Fibroblast of lung (primary cell): ENCODE measurements at regions not wholly inside any gene's neighbourhood (a gene's known extent, or its start where the extent isn't known, plus 50 kb on each side); places are given as distances from the start of the nearest gene placed in this dataset.

Experiments used
- DNase-seq, 2 donors: peaks; one replicate each; pipeline versions ENCODE4 v3.0.0 to v3.0.0-alpha.2; 2010; ENCODE audit warnings: low read depth in 2 of 2
- H2AFZ ChIP-seq: 2 replicates; pipeline ENCODE4 v1.5.1; 2012; ENCODE audit warnings: low read length, control low read depth, inconsistent platforms
- H3K27ac ChIP-seq: 2 replicates; pipeline ENCODE4 v1.5.1; 2011; ENCODE audit warnings: low read length, control low read depth; ENCODE audit not compliant: insufficient read depth
- H3K27me3 ChIP-seq: 2 replicates; pipeline ENCODE4 v1.5.1; 2011; ENCODE audit warnings: mild to moderate bottlenecking, low read length; ENCODE audit not compliant: control insufficient read depth, insufficient read depth
- H3K36me3 ChIP-seq: 2 replicates; pipeline ENCODE4 v1.5.1; 2011; ENCODE audit warnings: low read length; ENCODE audit not compliant: control insufficient read depth, insufficient read depth
- H3K4me1 ChIP-seq: 2 replicates; pipeline ENCODE4 v1.5.1; 2011; ENCODE audit warnings: low read length; ENCODE audit not compliant: control insufficient read depth, insufficient read depth; ENCODE audit errors: extremely low read depth
- H3K4me2 ChIP-seq: 2 replicates; pipeline ENCODE4 v1.5.1; 2011; ENCODE audit warnings: low read length, control low read depth; ENCODE audit not compliant: insufficient read depth; ENCODE audit errors: extremely low read depth
- H3K4me3 ChIP-seq, 4 experiments: fragments of 200-600 bp in 1 of 4; sonication (generic) in 1 of 4; replicated peaks in 1 of 4; 2 replicates each; pipeline ENCODE4 v1.5.1; 2011 to 2016; ENCODE audit warnings: low read length in 4 of 4, low read depth in 3 of 4, mild to moderate bottlenecking in 3 of 4, control low read depth in 2 of 4, inconsistent platforms in 1 of 4, mixed read lengths in 1 of 4; ENCODE audit not compliant: insufficient read depth in 1 of 4; ENCODE audit errors: control extremely low read depth in 1 of 4
- H3K79me2 ChIP-seq: 2 replicates; pipeline ENCODE4 v1.5.1; 2012; ENCODE audit warnings: mild to moderate bottlenecking, low read length, inconsistent platforms; ENCODE audit not compliant: control insufficient read depth, insufficient read depth
- H3K9ac ChIP-seq: 2 replicates; pipeline ENCODE4 v1.5.1; 2011; ENCODE audit warnings: mild to moderate bottlenecking, low read length, control low read depth; ENCODE audit not compliant: insufficient read depth
- H3K9me3 ChIP-seq: 2 replicates; pipeline ENCODE4 v1.5.1; 2012; ENCODE audit warnings: low read depth, low read length; ENCODE audit not compliant: control insufficient read depth, insufficient read depth
- H4K20me1 ChIP-seq: 2 replicates; pipeline ENCODE4 v1.5.1; 2011; ENCODE audit warnings: low read length; ENCODE audit not compliant: control insufficient read depth, insufficient read depth; ENCODE audit errors: extremely low read depth
- CTCF ChIP-seq, 2 donors: IDR thresholded peaks in 1 of 2; conservative IDR thresholded peaks in 1 of 2; 1 replicate in 1 of 2; 2 replicates in 1 of 2; pipeline ENCODE4 v1.5.1; 2011 to 2012; ENCODE audit warnings: low read length in 2 of 2, control low read depth in 1 of 2, inconsistent platforms in 1 of 2, low read depth in 1 of 2, mild to moderate bottlenecking in 1 of 2
- EZH2 ChIP-seq: IDR thresholded peaks from 2 replicates; pipeline ENCODE4 v1.5.1; 2012; ENCODE audit warnings: low read length, control low read depth, mild to moderate bottlenecking; ENCODE audit errors: missing control alignments

DNA sequence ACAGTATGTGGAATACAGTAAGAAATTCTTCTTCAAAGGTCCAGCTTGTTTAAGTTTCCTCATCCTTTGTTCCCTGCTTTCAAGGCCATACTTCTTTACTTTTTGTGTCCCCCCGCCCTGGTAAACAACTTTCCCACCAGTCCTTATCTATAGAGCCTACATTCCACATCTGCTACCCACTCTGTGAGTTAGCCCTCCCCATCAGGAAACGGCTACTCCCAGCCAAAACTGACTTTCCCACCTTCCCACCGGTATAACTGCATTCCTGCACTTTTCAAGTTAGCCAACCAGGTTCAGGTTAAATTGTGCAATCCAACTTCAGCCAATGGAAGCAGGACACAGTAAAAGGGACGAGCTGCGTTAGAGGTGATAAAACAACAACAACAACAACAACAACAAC is 186.9 kb downstream of the DDX3Y start:
- Histone ChIP-seq H3K79me2 (no peaks in the 10 kb centered on the region), H3K4me2 (no peak overlapping the region), H2AFZ (no peak overlapping the region), H3K4me3 (no peak overlapping the region), H3K27me3 (no peaks in the 10 kb centered on the region), H3K4me1 (no peaks in the 10 kb centered on the region), H3K9me3 (no peaks in the 10 kb centered on the region), H4K20me1 (no peaks in the 10 kb centered on the region), H3K9ac (no peak overlapping the region), H3K36me3 (no peaks in the 10 kb centered on the region), H3K27ac (no peak overlapping the region)
- TF ChIP-seq EZH2 (no peak), CTCF (conservative IDR thresholded peaks at IDR 0.05 in 1 of 2, IDR thresholded peaks at IDR 0.05 in 1 of 2; ENCODE audit: low read depth in 1 of 2, low read length in 2 of 2) (no peak)
- no peak for DNase-seq

DNA sequence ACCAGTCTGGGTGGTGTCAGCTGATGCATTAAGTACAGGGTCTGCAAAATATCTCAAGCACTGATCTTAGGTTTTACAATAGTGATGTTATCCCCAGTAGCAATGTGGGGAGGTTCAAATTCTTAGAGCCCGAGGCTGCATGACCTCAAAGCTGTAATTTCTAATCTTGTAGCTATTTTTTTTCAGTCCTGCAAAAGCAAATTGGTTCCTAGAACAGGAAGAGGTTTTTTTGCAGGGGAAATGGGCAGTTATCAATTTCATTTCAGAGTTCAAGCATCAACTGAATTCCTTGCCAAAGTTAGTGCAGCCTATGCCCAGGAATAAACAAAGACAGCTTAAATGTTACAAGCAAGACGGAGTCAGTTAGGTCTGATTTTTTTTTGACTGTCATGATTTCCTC is 188.3 kb downstream of the DDX3Y start:
- Histone ChIP-seq H4K20me1 (no peaks in the 10 kb centered on the region), H3K9me3 (no peaks in the 10 kb centered on the region), H3K27ac (no peak overlapping the region), H3K79me2 (no peaks in the 10 kb centered on the region), H3K4me2 (no peak overlapping the region), H3K36me3 (no peaks in the 10 kb centered on the region), H3K4me1 (no peaks in the 10 kb centered on the region), H3K9ac (no peak overlapping the region), H2AFZ (no peak overlapping the region), H3K27me3 (no peaks in the 10 kb centered on the region), H3K4me3 (no peak overlapping the region)
- DNase-seq: no peak
- TF ChIP-seq CTCF (conservative IDR thresholded peaks at IDR 0.05 in 1 of 2, IDR thresholded peaks at IDR 0.05 in 1 of 2; ENCODE audit: low read depth in 1 of 2, low read length in 2 of 2) (no peak), EZH2 (no peak)

DNA sequence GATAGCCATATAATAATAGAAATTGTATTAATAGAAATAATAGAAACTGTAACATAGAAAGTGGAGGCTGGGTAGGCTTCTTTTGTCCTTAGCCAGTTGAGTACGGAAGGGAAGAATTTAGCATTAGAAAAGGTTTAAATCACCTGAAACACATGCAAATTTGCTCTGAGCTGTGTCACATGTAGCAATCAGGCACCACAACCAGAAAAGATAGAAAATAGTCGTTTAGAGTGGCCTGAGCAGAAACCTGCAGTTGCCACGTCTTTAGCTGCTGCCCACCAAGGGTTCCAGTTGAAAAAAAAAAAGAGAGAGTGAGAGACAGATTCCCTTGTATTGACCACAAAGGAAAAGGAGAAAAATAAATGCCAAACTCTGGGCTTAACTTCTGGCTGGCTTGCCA is 188.8 kb downstream of the DDX3Y start:
- Histone ChIP-seq H3K4me3 (no peak overlapping the region), H3K4me2 (no peak overlapping the region), H3K27me3 (no peaks in the 10 kb centered on the region), H2AFZ (no peak overlapping the region), H3K9ac (no peak overlapping the region), H3K79me2 (no peaks in the 10 kb centered on the region), H3K9me3 (no peaks in the 10 kb centered on the region), H3K36me3 (no peaks in the 10 kb centered on the region), H3K4me1 (no peaks in the 10 kb centered on the region), H4K20me1 (no peaks in the 10 kb centered on the region), H3K27ac (no peak overlapping the region)
- no peak for TF ChIP-seq CTCF (conservative IDR thresholded peaks at IDR 0.05 in 1 of 2, IDR thresholded peaks at IDR 0.05 in 1 of 2; ENCODE audit: low read depth in 1 of 2, low read length in 2 of 2)
- TF ChIP-seq EZH2: no peak
- no peak for DNase-seq
